H1 (cell line): ENCODE measurements at regions not wholly inside any gene's neighbourhood (a gene's known extent, or its start where the extent isn't known, plus 50 kb on each side); places are given as distances from the start of the nearest gene placed in this dataset.

Source experiments
- CTCF ChIA-PET: fragments of 300-600 bp; sonication (Branson Sonifier 250); formaldehyde crosslinking; loops from one replicate; lab custom pipeline; 2021; ENCODE audit not compliant: partially characterized antibody; lab: Charles Lee
- POLR2A ChIA-PET: fragments of 300-600 bp; sonication (Branson Sonifier 250); formaldehyde crosslinking; loops from one replicate; lab custom pipeline; 2021; ENCODE audit warnings: inconsistent platforms; ENCODE audit not compliant: partially characterized antibody; lab: Charles Lee
- DNase-seq, 2 experiments: peaks; one replicate each; pipeline versions ENCODE4 v3.0.0 to v3.0.0-alpha.2; 2010 to 2022; ENCODE audit warnings: low spot score in 2 of 2, low read depth in 1 of 2, mixed read lengths in 1 of 2
- FAIRE-seq: peaks from 2 replicates; lab custom pipeline; 2011; peaks lifted over from hg19 to GRCh38; lab: Jason Lieb, UNC
- H2AFZ ChIP-seq: 2 replicates; pipeline ENCODE4 v1.8.1; 2012; ENCODE audit warnings: low read length, inconsistent platforms
- H2AK5ac ChIP-seq: 2 replicates; pipeline ENCODE4 v1.6.1; 2013; ENCODE audit warnings: low read depth, low read length
- H2BK120ac ChIP-seq: replicated peaks from 2 replicates; pipeline ENCODE3; 2013; ENCODE audit warnings: low read depth, low read length, inconsistent platforms
- H2BK12ac ChIP-seq: 2 replicates; pipeline ENCODE4 v1.6.1; 2013; ENCODE audit warnings: low read depth, low read length
- H2BK15ac ChIP-seq: 2 replicates; pipeline ENCODE4 v1.6.1; 2013; ENCODE audit warnings: low read length
- H2BK20ac ChIP-seq: 2 replicates; pipeline ENCODE4 v1.6.1; 2013; ENCODE audit warnings: low read length
- H2BK5ac ChIP-seq: 2 replicates; pipeline ENCODE4 v1.6.1; 2013; ENCODE audit warnings: low read depth, low read length
- H3K14ac ChIP-seq: 2 replicates; pipeline ENCODE4 v1.6.1; 2013; ENCODE audit warnings: inconsistent platforms; ENCODE audit not compliant: insufficient read length
- H3K18ac ChIP-seq: 2 replicates; pipeline ENCODE4 v1.6.1; 2013; ENCODE audit warnings: low read length; ENCODE audit errors: extremely low read depth
- H3K23ac ChIP-seq: 2 replicates; pipeline ENCODE4 v1.6.1; 2013; ENCODE audit warnings: inconsistent platforms; ENCODE audit not compliant: insufficient read length
- H3K23me2 ChIP-seq: 2 replicates; pipeline ENCODE4 v1.6.1; 2013; ENCODE audit warnings: low read depth, low read length
- H3K27ac ChIP-seq: 2 replicates; pipeline ENCODE4 v1.6.1; 2011; ENCODE audit warnings: low read depth, low read length, inconsistent platforms
- H3K27me3 ChIP-seq, 4 experiments: replicated peaks in 1 of 4; 1 replicate in 1 of 4; 2 replicates in 3 of 4; pipeline versions ENCODE4 v1.6.1 to v1.8.1; 2011 to 2013; ENCODE audit warnings: low read length in 3 of 4, mild to moderate bottlenecking in 3 of 4, inconsistent platforms in 2 of 4, mixed read lengths in 2 of 4, moderate library complexity in 1 of 4; ENCODE audit not compliant: control insufficient read depth in 3 of 4, insufficient read depth in 3 of 4; ENCODE audit errors: extremely low read depth in 1 of 4
- H3K36me3 ChIP-seq, 4 experiments: 2 replicates each; pipeline versions ENCODE4 v1.6.1 to v1.8.1; 2011 to 2013; ENCODE audit warnings: mild to moderate bottlenecking in 4 of 4, low read length in 3 of 4, moderate library complexity in 2 of 4, control low read depth in 1 of 4, inconsistent platforms in 1 of 4; ENCODE audit not compliant: insufficient read depth in 4 of 4, control insufficient read depth in 2 of 4
- H3K4ac ChIP-seq: replicated peaks from 2 replicates; pipeline ENCODE3; 2013; ENCODE audit warnings: low read length, low read depth, mixed read lengths, inconsistent platforms; ENCODE audit not compliant: insufficient read length
- H3K4me1 ChIP-seq, 4 experiments: replicated peaks in 1 of 4; 1 replicate in 1 of 4; 2 replicates in 3 of 4; pipeline versions ENCODE4 v1.6.1 to v1.8.1; 2011 to 2013; ENCODE audit warnings: low read length in 3 of 4, inconsistent platforms in 2 of 4, mixed read lengths in 1 of 4; ENCODE audit not compliant: insufficient read depth in 4 of 4, control insufficient read depth in 3 of 4
- H3K4me2 ChIP-seq, 2 experiments: 2 replicates each; pipeline versions ENCODE4 v1.6.1 to v1.8.1; 2011 to 2013; ENCODE audit warnings: low read depth in 2 of 2, low read length in 2 of 2, control low read depth in 1 of 2, inconsistent platforms in 1 of 2, mild to moderate bottlenecking in 1 of 2; ENCODE audit not compliant: insufficient read depth in 1 of 2
- H3K4me3 ChIP-seq, 4 experiments: fragments of 200-600, 300-600 bp in 1 of 4; sonication (generic), shearing (Covaris generic), sonication (Bioruptor Twin) in 1 of 4; 2 replicates each; pipeline versions ENCODE4 v1.5.1 to v1.8.1; 2011 to 2016; ENCODE audit warnings: low read length in 4 of 4, low read depth in 3 of 4, control low read depth in 2 of 4, inconsistent platforms in 2 of 4, mild to moderate bottlenecking in 2 of 4, mixed read lengths in 1 of 4, moderate library complexity in 1 of 4; ENCODE audit not compliant: insufficient read depth in 2 of 4; ENCODE audit errors: extremely low read depth in 1 of 4
- H3K56ac ChIP-seq: replicated peaks from 2 replicates; pipeline ENCODE3; 2013; ENCODE audit warnings: low read depth, mild to moderate bottlenecking, mixed read lengths, low read length, inconsistent platforms; ENCODE audit not compliant: insufficient read length
- H3K79me1 ChIP-seq: 2 replicates; pipeline ENCODE4 v1.6.1; 2013; ENCODE audit warnings: low read depth, low read length, control low read depth
- H3K79me2 ChIP-seq, 2 experiments: 2 replicates each; pipeline versions ENCODE4 v1.6.1 to v1.8.1; 2012 to 2013; ENCODE audit warnings: low read length in 2 of 2, mild to moderate bottlenecking in 2 of 2, inconsistent platforms in 1 of 2; ENCODE audit not compliant: insufficient read depth in 2 of 2, control insufficient read depth in 1 of 2
- H3K9ac ChIP-seq, 4 experiments: replicated peaks in 1 of 4; 1 replicate in 1 of 4; 2 replicates in 3 of 4; pipeline versions ENCODE4 v1.6.1 to v1.8.1; 2011 to 2013; ENCODE audit warnings: low read depth in 3 of 4, low read length in 3 of 4, control low read depth in 2 of 4, mild to moderate bottlenecking in 2 of 4, moderate library complexity in 2 of 4, inconsistent platforms in 1 of 4; ENCODE audit errors: extremely low read depth in 1 of 4
- H3K9me3 ChIP-seq, 2 experiments: 2 replicates each; pipeline versions ENCODE4 v1.6.1 to v1.8.1; 2012 to 2013; ENCODE audit warnings: mild to moderate bottlenecking in 2 of 2, moderate library complexity in 2 of 2, control low read depth in 1 of 2, inconsistent platforms in 1 of 2, low read depth in 1 of 2, low read length in 1 of 2, mixed read lengths in 1 of 2; ENCODE audit not compliant: insufficient read depth in 2 of 2
- H4K20me1 ChIP-seq, 2 experiments: replicated peaks in 1 of 2; 2 replicates each; pipeline versions ENCODE3 to v1.8.1; 2011 to 2013; ENCODE audit warnings: inconsistent platforms in 2 of 2, low read length in 2 of 2, mild to moderate bottlenecking in 1 of 2; ENCODE audit not compliant: insufficient read depth in 2 of 2, control insufficient read depth in 1 of 2
- H4K5ac ChIP-seq: 2 replicates; pipeline ENCODE4 v1.6.1; 2013; ENCODE audit warnings: low read length, low read depth, mixed read lengths, inconsistent platforms; ENCODE audit not compliant: insufficient read length
- H4K8ac ChIP-seq: 2 replicates; pipeline ENCODE4 v1.8.0; 2013; ENCODE audit warnings: mild to moderate bottlenecking, moderate library complexity, low read length, inconsistent platforms; ENCODE audit not compliant: insufficient read depth; ENCODE audit errors: extremely low read depth
- H4K91ac ChIP-seq: replicated peaks from 2 replicates; pipeline ENCODE3; 2013; ENCODE audit warnings: low read length, mixed read lengths, inconsistent platforms; ENCODE audit not compliant: insufficient read length
- WGBS, 2 experiments: shearing (Covaris generic) in 1 of 2; methylation state at CpG; one replicate each; pipeline versions ENCODE4 v1.1.6 to v1.1.7; 2013 to 2015; ENCODE audit warnings: low lambda C conversion rate in 2 of 2, mixed read lengths in 2 of 2, inconsistent platforms in 1 of 2, low coverage in 1 of 2, missing lambda C conversion rate in 1 of 2; ENCODE audit not compliant: insufficient replicate concordance in 2 of 2, insufficient coverage in 1 of 2, insufficient read length in 1 of 2; ENCODE audit errors: extremely low coverage in 1 of 2, missing lambda C conversion rate in 1 of 2; 5-methylcytosine and 5-hydroxymethylcytosine counted together
- TF ChIP-seq, protein P1 (sequence below): fragments of 300-600 bp; sonication (generic); IDR thresholded peaks from 2 replicates; pipeline ENCODE4 v1.7.1; 2012; ENCODE audit warnings: low read length, moderate library complexity, mild to moderate bottlenecking, inconsistent platforms; ENCODE audit not compliant: insufficient replicate concordance

DNA sequence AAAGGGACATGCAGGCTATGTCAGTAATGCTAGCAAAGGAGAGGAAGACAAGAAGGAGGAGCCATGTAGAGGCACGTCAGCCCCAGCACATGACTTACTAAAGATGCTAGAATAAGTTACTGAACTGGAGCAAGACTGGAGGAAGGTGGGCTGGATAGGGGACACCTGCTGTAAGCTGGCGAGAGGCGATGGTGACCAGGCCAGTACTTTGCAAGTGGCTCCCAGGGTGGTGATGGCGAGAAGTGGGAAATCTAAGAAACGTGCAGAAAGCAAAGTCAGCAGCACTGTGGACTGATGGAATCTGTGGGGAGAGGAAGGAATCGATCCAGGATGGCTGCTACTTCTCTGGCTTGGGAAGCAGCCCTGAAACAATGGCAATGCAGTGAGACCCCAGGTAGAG lies 617.1 kb upstream of the ADAMTS16 start:
- FAIRE-seq (no peak), DNase-seq (no peak)
- H3K27ac ChIP-seq: no peak overlapping the region
- no peak overlapping the region for H2AFZ ChIP-seq
- no peak overlapping the region for H4K91ac ChIP-seq
- H3K4me1 ChIP-seq: peaks cover 0 to 5% (median 0%) of the 10 kb centered on the region in 4 experiments; a peak in 1 of 7 replicates
- no peak overlapping the region for H3K4me2 ChIP-seq
- no peak overlapping the region for H2AK5ac ChIP-seq
- no peaks in the 10 kb centered on the region for H3K27me3 ChIP-seq
- no peak overlapping the region for H3K23ac ChIP-seq
- no peaks in the 10 kb centered on the region for H4K20me1 ChIP-seq
- H3K4me3 ChIP-seq: no peak overlapping the region
- no peak overlapping the region for H3K18ac ChIP-seq
- H4K8ac ChIP-seq: no peak overlapping the region
- no peaks in the 10 kb centered on the region for H3K36me3 ChIP-seq
- no peak overlapping the region for H4K5ac ChIP-seq
- H2BK20ac ChIP-seq: no peak overlapping the region
- H2BK5ac ChIP-seq: no peak overlapping the region
- ChIA-PET CTCF (no interaction called here), POLR2A (no interaction called here)
- no peak overlapping the region for H3K9ac ChIP-seq
- H3K14ac ChIP-seq: no peak overlapping the region
- H3K56ac ChIP-seq: no peak overlapping the region
- no peaks in the 10 kb centered on the region for H3K23me2 ChIP-seq
- no peak overlapping the region for H3K4ac ChIP-seq
- WGBS, 2 experiments: 96% methylated on average over 6 of the region's 6 CpGs; no CpG with 5 or more reads in 1 of the 2 experiments
- no peaks in the 10 kb centered on the region for H3K9me3 ChIP-seq
- no peak overlapping the region for H2BK120ac ChIP-seq
- no peaks in the 10 kb centered on the region for H3K79me2 ChIP-seq
- no peak overlapping the region for H2BK12ac ChIP-seq
- H2BK15ac ChIP-seq: no peak overlapping the region
- H3K79me1 ChIP-seq: no peaks in the 10 kb centered on the region
- TF ChIP-seq, protein P1, sequence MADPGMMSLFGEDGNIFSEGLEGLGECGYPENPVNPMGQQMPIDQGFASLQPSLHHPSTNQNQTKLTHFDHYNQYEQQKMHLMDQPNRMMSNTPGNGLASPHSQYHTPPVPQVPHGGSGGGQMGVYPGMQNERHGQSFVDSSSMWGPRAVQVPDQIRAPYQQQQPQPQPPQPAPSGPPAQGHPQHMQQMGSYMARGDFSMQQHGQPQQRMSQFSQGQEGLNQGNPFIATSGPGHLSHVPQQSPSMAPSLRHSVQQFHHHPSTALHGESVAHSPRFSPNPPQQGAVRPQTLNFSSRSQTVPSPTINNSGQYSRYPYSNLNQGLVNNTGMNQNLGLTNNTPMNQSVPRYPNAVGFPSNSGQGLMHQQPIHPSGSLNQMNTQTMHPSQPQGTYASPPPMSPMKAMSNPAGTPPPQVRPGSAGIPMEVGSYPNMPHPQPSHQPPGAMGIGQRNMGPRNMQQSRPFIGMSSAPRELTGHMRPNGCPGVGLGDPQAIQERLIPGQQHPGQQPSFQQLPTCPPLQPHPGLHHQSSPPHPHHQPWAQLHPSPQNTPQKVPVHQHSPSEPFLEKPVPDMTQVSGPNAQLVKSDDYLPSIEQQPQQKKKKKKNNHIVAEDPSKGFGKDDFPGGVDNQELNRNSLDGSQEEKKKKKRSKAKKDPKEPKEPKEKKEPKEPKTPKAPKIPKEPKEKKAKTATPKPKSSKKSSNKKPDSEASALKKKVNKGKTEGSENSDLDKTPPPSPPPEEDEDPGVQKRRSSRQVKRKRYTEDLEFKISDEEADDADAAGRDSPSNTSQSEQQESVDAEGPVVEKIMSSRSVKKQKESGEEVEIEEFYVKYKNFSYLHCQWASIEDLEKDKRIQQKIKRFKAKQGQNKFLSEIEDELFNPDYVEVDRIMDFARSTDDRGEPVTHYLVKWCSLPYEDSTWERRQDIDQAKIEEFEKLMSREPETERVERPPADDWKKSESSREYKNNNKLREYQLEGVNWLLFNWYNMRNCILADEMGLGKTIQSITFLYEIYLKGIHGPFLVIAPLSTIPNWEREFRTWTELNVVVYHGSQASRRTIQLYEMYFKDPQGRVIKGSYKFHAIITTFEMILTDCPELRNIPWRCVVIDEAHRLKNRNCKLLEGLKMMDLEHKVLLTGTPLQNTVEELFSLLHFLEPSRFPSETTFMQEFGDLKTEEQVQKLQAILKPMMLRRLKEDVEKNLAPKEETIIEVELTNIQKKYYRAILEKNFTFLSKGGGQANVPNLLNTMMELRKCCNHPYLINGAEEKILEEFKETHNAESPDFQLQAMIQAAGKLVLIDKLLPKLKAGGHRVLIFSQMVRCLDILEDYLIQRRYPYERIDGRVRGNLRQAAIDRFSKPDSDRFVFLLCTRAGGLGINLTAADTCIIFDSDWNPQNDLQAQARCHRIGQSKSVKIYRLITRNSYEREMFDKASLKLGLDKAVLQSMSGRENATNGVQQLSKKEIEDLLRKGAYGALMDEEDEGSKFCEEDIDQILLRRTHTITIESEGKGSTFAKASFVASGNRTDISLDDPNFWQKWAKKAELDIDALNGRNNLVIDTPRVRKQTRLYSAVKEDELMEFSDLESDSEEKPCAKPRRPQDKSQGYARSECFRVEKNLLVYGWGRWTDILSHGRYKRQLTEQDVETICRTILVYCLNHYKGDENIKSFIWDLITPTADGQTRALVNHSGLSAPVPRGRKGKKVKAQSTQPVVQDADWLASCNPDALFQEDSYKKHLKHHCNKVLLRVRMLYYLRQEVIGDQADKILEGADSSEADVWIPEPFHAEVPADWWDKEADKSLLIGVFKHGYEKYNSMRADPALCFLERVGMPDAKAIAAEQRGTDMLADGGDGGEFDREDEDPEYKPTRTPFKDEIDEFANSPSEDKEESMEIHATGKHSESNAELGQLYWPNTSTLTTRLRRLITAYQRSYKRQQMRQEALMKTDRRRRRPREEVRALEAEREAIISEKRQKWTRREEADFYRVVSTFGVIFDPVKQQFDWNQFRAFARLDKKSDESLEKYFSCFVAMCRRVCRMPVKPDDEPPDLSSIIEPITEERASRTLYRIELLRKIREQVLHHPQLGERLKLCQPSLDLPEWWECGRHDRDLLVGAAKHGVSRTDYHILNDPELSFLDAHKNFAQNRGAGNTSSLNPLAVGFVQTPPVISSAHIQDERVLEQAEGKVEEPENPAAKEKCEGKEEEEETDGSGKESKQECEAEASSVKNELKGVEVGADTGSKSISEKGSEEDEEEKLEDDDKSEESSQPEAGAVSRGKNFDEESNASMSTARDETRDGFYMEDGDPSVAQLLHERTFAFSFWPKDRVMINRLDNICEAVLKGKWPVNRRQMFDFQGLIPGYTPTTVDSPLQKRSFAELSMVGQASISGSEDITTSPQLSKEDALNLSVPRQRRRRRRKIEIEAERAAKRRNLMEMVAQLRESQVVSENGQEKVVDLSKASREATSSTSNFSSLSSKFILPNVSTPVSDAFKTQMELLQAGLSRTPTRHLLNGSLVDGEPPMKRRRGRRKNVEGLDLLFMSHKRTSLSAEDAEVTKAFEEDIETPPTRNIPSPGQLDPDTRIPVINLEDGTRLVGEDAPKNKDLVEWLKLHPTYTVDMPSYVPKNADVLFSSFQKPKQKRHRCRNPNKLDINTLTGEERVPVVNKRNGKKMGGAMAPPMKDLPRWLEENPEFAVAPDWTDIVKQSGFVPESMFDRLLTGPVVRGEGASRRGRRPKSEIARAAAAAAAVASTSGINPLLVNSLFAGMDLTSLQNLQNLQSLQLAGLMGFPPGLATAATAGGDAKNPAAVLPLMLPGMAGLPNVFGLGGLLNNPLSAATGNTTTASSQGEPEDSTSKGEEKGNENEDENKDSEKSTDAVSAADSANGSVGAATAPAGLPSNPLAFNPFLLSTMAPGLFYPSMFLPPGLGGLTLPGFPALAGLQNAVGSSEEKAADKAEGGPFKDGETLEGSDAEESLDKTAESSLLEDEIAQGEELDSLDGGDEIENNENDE: no peak
